ENCODE measurements at regions not wholly inside any gene's neighbourhood (a gene's known extent, or its start where the extent isn't known, plus 50 kb on each side); places are given as distances from the start of the nearest gene placed in this dataset.
A peak's percentile ranks its signal among the peaks of the same experiment; 100 is the strongest.

DNA sequence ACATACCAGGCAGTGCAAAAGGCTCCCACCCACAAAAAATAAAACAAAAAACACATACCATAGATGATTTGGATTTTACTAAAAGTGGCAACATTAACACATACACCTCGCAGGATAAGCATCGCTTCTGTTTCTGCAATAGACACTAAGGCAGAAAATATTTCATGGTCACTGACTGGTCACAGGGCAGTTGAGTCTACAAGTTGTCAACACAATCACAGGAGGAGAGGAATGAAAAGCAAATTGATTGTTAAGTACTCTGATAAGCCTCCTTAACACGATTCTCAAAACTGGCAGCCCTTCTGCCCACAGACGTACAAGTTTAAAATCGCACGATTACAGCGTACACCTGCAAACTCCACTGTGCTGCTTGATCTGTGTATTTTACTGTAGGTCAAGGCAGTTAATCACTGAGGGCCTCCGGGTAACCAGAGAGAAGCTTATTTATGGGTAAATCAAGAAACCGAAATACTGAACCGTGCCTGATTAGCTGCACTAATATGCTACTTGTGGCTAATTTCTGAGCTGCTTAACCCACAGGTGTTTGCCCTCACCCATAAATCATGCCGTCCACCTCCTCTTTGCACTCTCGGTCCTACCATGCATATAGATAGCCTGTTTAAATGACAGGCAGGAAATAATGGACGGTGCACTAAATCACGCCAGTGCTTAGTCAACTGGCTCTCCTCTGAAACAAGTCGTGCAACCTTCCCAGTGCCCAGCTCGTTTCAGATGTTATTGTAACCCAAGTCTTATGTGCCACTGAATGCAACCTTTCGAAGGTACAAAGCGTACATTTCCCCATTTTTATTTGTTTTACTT, 659.4 kb upstream of the ADAMTS16 start:
- Histone ChIP-seq H3K4me3 (ENCODE audit: low read length) (no peak overlapping the region), H3K4me1 (ENCODE audit: insufficient read depth, low read length) (no peaks in the 10 kb centered on the region), H3K27ac (ENCODE audit: low read depth, low read length) (no peak overlapping the region), H3K27me3 (ENCODE audit: insufficient read depth, low read length, poor library complexity, severe bottlenecking) (no peaks in the 10 kb centered on the region), H3K36me3 (ENCODE audit: insufficient read depth, low read length) (no peaks in the 10 kb centered on the region), H3K9me3 (ENCODE audit: low read length) (no peaks in the 10 kb centered on the region)
- Mint-ChIP-seq H3K4me3 (no peak overlapping the region), H3K27ac (no peak overlapping the region), H3K36me3 (no peaks in the 10 kb centered on the region), H3K27me3 (no peaks in the 10 kb centered on the region), H3K9me3 (peaks cover 6 to 32% (median 13%) of the 10 kb centered on the region in 5 donors), H3K4me1 (no peaks in the 10 kb centered on the region)
- POLR2A ChIA-PET = no interaction called here
- no peak for DNase-seq
- CTCF ChIA-PET = no interaction called here

DNA sequence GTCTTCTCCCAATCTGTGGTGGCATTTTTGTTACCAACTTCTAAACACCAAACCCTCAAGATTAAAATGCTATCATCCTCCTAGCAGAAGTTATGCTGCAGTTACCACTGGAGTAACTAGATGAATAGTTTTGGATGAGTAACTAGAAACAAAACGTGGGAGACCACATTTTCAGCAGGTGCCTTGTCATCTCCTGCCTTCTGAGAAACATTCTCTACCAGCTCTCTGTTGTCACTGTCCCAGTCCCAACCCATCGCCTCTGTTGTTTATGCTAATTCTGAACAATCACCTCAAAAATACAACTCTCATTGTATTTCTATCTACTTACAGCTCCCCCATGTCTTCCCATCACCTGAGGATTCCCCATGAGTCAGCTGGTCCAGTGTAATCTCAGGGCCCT, 652.5 kb upstream of the ADAMTS16 start:
- Mint-ChIP-seq H3K27ac (no peak overlapping the region), H3K9me3 (peaks cover 3 to 37% (median 11%) of the 10 kb centered on the region in 5 donors), H3K4me1 (no peaks in the 10 kb centered on the region), H3K36me3 (no peaks in the 10 kb centered on the region), H3K4me3 (no peak overlapping the region), H3K27me3 (peaks cover 0 to 1% of the 10 kb centered on the region in 2 donors)
- H3K27ac ChIP-seq (ENCODE audit: low read depth, low read length) = no peak overlapping the region
- ChIA-PET CTCF (no interaction called here), POLR2A (no interaction called here)
- H3K36me3 ChIP-seq (ENCODE audit: insufficient read depth, low read length) = no peaks in the 10 kb centered on the region
- H3K4me3 ChIP-seq (ENCODE audit: low read length) = no peak overlapping the region
- no peak for DNase-seq
- no peaks in the 10 kb centered on the region for H3K27me3 ChIP-seq (ENCODE audit: insufficient read depth, low read length, poor library complexity, severe bottlenecking)
- no peaks in the 10 kb centered on the region for H3K4me1 ChIP-seq (ENCODE audit: insufficient read depth, low read length)
- H3K9me3 ChIP-seq (ENCODE audit: low read length) = no peaks in the 10 kb centered on the region

DNA sequence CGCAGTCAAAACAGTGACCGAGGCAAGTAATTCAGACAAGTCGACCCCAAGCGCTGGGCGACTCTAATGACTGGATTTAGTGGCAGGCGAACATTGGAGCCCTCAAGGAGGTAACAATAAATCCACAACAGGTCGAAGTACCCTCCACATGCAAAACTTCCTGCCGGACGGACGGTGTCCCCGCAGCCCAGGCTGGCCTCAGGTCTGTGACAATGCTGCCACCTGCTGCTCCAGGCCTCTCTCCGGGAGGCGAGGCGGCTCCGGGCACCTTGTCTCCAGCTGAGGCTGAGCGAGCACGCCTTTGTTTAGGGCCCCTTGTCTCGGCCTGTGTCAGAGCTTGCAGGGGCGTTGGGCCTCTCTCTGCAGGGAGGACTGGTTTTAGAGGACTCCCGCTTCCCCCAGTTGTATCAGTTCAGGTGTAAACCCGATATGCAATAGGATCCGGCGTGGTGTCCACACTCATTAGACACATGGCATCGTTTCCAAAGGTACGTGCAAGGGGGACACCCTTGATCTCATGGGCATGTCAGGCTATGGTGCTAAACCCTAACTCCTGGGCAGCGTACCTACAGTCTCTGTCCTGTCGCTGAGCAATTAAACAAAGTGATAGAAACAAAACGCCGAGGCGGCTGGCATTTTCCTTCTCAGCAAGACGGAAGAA, 628.0 kb upstream of the ADAMTS16 start:
- H3K27me3 Mint-ChIP-seq = peaks cover 0 to 1% of the 10 kb centered on the region in 2 donors
- Histone ChIP-seq H3K36me3 (ENCODE audit: insufficient read depth, low read length) (no peaks in the 10 kb centered on the region), H3K9me3 (ENCODE audit: low read length) (no peaks in the 10 kb centered on the region), H3K4me3 (ENCODE audit: low read length) (no peak overlapping the region), H3K27ac (ENCODE audit: low read depth, low read length) (no peak overlapping the region), H3K4me1 (ENCODE audit: insufficient read depth, low read length) (no peaks in the 10 kb centered on the region), H3K27me3 (ENCODE audit: insufficient read depth, low read length, poor library complexity, severe bottlenecking) (no peaks in the 10 kb centered on the region)
- ChIA-PET CTCF (no interaction called here), POLR2A (no interaction called here)
- DNase-seq = no peak
- peaks cover 0 to 11% (median 8%) of the 10 kb centered on the region in 5 donors for H3K9me3 Mint-ChIP-seq
- no peaks in the 10 kb centered on the region for H3K36me3 Mint-ChIP-seq
- no peak overlapping the region for H3K27ac Mint-ChIP-seq
- H3K4me1 Mint-ChIP-seq = no peaks in the 10 kb centered on the region
- H3K4me3 Mint-ChIP-seq = no peak overlapping the region

DNA sequence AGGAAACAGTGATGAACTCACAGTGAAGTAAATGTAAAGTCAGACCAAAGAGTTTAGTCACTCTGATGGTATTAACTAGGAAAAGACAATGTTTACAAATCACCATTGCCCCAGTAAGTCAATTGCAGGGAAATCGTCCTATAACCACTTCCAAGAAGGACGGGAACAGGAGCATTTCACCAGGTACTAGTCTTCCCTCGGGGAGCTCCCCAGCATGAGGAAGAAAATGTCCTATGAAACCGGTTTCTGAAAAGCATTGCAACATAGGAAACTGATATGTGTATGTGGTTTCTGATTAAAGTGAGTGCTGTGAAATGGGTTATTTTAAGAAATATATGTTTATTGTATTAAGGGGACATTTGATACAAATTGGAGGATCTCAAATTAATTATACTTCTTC, 626.7 kb upstream of the ADAMTS16 start:
- POLR2A ChIA-PET = no interaction called here
- H3K4me1 Mint-ChIP-seq = no peaks in the 10 kb centered on the region
- no peaks in the 10 kb centered on the region for H3K9me3 ChIP-seq (ENCODE audit: low read length)
- no peaks in the 10 kb centered on the region for H3K36me3 Mint-ChIP-seq
- H3K9me3 Mint-ChIP-seq = peaks cover 0 to 11% (median 5%) of the 10 kb centered on the region in 5 donors
- H3K4me3 Mint-ChIP-seq = no peak overlapping the region
- no peaks in the 10 kb centered on the region for H3K27me3 ChIP-seq (ENCODE audit: insufficient read depth, low read length, poor library complexity, severe bottlenecking)
- no peak overlapping the region for H3K27ac Mint-ChIP-seq
- no peak overlapping the region for H3K27ac ChIP-seq (ENCODE audit: low read depth, low read length)
- H3K4me3 ChIP-seq (ENCODE audit: low read length) = no peak overlapping the region
- CTCF ChIA-PET = no interaction called here
- no peaks in the 10 kb centered on the region for H3K4me1 ChIP-seq (ENCODE audit: insufficient read depth, low read length)
- H3K27me3 Mint-ChIP-seq = peaks cover 0 to 1% of the 10 kb centered on the region in 2 donors
- no peak for DNase-seq
- H3K36me3 ChIP-seq (ENCODE audit: insufficient read depth, low read length) = no peaks in the 10 kb centered on the region

DNA sequence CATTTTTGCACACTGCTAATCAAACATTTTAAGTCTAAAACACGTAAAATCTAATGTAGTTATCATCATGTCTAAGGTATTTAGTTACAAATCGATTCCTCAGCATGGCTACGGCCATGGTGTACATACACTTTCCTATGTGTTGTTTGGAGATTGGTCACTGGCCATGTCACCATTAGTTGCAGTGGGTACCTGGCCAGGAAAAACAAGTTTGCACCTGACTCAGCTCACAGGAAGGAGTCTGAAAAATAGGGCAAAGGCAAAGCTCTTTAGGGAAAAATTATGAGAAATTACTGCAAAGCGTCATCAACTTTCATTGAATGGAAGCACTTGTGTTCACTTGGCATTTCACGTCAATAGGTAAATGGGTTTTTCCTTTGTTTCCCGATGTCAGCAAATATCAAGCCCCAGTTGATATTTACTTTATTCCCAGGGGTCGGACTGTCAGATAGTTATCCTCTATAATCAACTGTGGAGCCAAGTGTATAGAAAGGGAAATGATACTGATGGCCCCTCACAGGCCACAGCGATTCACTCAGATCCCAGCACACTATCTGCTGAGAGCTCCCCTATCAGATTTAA, 626.0 kb upstream of the ADAMTS16 start:
- H3K4me3 ChIP-seq (ENCODE audit: low read length) = no peak overlapping the region
- no peaks in the 10 kb centered on the region for H3K9me3 ChIP-seq (ENCODE audit: low read length)
- no peaks in the 10 kb centered on the region for H3K4me1 ChIP-seq (ENCODE audit: insufficient read depth, low read length)
- ChIA-PET CTCF (no interaction called here), POLR2A (no interaction called here)
- no peaks in the 10 kb centered on the region for H3K4me1 Mint-ChIP-seq
- H3K36me3 ChIP-seq (ENCODE audit: insufficient read depth, low read length) = no peaks in the 10 kb centered on the region
- no peak overlapping the region for H3K4me3 Mint-ChIP-seq
- H3K9me3 Mint-ChIP-seq = peaks cover 0 to 14% (median 5%) of the 10 kb centered on the region in 5 donors
- H3K36me3 Mint-ChIP-seq = no peaks in the 10 kb centered on the region
- no peak overlapping the region for H3K27ac Mint-ChIP-seq
- no peak for DNase-seq
- H3K27me3 Mint-ChIP-seq = peaks cover 0 to 1% of the 10 kb centered on the region in 2 donors
- H3K27ac ChIP-seq (ENCODE audit: low read depth, low read length) = no peak overlapping the region
- no peaks in the 10 kb centered on the region for H3K27me3 ChIP-seq (ENCODE audit: insufficient read depth, low read length, poor library complexity, severe bottlenecking)

DNA sequence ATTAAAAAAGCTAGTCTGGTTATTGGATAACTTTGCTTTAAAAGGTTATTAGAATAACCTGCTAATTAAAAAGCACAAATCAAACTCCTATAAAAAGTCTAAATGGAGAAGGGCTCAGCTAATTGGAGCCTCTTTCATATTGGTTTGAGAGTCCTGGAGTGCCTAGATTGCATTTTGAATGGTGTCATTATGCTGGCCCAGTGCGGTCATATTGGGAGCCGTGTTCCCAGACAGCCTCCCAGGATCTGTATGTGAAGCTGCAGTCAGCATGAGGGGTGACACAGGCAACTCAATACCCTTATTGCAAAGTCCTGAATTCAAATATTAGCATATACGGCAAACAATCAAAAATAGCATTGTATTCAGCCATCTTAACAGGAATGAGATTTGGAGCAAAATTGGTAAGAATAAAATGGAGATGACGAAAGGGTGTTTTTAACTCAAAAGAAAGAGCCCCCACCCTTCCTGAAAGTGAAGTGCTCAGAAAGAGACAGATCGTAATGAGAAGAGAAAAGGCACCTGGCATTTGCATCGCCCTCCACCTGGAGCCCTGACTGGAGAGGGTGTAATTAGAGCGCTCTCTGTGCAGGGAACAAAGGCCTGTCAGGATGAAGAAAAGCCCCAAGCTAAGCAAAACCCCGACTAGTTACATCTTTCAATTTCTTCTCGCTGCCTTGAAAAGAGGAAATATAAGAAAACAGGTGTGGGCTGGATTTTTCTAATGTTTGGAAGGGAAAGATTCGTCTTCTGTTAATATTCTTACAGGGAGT, 621.0 kb upstream of the ADAMTS16 start:
- H3K27ac ChIP-seq (ENCODE audit: low read depth, low read length) = no peak overlapping the region
- Mint-ChIP-seq H3K27ac (no peak overlapping the region), H3K27me3 (peaks cover 0 to 2% of the 10 kb centered on the region in 2 donors), H3K36me3 (no peaks in the 10 kb centered on the region), H3K4me3 (no peak overlapping the region), H3K9me3 (peaks cover 7 to 30% (median 13%) of the 10 kb centered on the region in 5 donors), H3K4me1 (no peaks in the 10 kb centered on the region)
- H3K4me1 ChIP-seq (ENCODE audit: insufficient read depth, low read length) = no peaks in the 10 kb centered on the region
- no peak for DNase-seq
- ChIA-PET CTCF (no interaction called here), POLR2A (no interaction called here)
- H3K27me3 ChIP-seq (ENCODE audit: insufficient read depth, low read length, poor library complexity, severe bottlenecking) = no peaks in the 10 kb centered on the region
- no peaks in the 10 kb centered on the region for H3K9me3 ChIP-seq (ENCODE audit: low read length)
- H3K4me3 ChIP-seq (ENCODE audit: low read length) = no peak overlapping the region
- no peaks in the 10 kb centered on the region for H3K36me3 ChIP-seq (ENCODE audit: insufficient read depth, low read length)

DNA sequence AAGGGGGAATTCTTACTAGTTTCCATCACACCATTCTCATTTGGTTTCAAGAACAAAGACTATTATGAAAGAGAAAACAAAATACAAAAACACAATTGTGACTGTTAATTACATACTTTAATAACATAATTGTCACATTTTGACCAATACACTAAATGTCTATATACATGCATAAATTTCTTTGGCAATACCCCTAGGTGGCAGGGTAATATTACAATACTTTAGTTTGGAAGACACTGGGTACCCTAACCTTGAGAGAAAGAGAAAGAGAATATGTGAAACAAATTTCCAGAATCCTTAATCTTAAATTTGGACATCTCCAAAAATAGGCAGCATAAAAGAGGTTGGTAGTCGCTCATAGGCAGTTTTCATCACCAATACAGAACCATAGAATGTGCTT, 619.6 kb upstream of the ADAMTS16 start:
- no peak overlapping the region for H3K4me3 ChIP-seq (ENCODE audit: low read length)
- no peaks in the 10 kb centered on the region for H3K4me1 ChIP-seq (ENCODE audit: insufficient read depth, low read length)
- Mint-ChIP-seq H3K4me3 (no peak overlapping the region), H3K27ac (no peak overlapping the region), H3K4me1 (no peaks in the 10 kb centered on the region), H3K27me3 (peaks cover 0 to 2% of the 10 kb centered on the region in 2 donors), H3K9me3 (peaks cover 7 to 30% (median 13%) of the 10 kb centered on the region in 5 donors), H3K36me3 (no peaks in the 10 kb centered on the region)
- no peak for DNase-seq
- H3K9me3 ChIP-seq (ENCODE audit: low read length) = no peaks in the 10 kb centered on the region
- H3K27me3 ChIP-seq (ENCODE audit: insufficient read depth, low read length, poor library complexity, severe bottlenecking) = no peaks in the 10 kb centered on the region
- CTCF ChIA-PET = no interaction called here
- POLR2A ChIA-PET = no interaction called here
- no peaks in the 10 kb centered on the region for H3K36me3 ChIP-seq (ENCODE audit: insufficient read depth, low read length)
- H3K27ac ChIP-seq (ENCODE audit: low read depth, low read length) = no peak overlapping the region

DNA sequence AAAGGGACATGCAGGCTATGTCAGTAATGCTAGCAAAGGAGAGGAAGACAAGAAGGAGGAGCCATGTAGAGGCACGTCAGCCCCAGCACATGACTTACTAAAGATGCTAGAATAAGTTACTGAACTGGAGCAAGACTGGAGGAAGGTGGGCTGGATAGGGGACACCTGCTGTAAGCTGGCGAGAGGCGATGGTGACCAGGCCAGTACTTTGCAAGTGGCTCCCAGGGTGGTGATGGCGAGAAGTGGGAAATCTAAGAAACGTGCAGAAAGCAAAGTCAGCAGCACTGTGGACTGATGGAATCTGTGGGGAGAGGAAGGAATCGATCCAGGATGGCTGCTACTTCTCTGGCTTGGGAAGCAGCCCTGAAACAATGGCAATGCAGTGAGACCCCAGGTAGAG, 617.1 kb upstream of the ADAMTS16 start:
- ChIA-PET CTCF (no interaction called here), POLR2A (no interaction called here)
- peaks cover 0 to 2% of the 10 kb centered on the region in 2 donors for H3K27me3 Mint-ChIP-seq
- H3K36me3 ChIP-seq (ENCODE audit: insufficient read depth, low read length) = no peaks in the 10 kb centered on the region
- no peaks in the 10 kb centered on the region for H3K4me1 ChIP-seq (ENCODE audit: insufficient read depth, low read length)
- H3K36me3 Mint-ChIP-seq = no peaks in the 10 kb centered on the region
- H3K27ac Mint-ChIP-seq = peak overlapping the region in 2 of 8 donors; percentile 51 to 85
- no peaks in the 10 kb centered on the region for H3K4me1 Mint-ChIP-seq
- peaks cover 7 to 30% (median 17%) of the 10 kb centered on the region in 5 donors for H3K9me3 Mint-ChIP-seq
- no peaks in the 10 kb centered on the region for H3K9me3 ChIP-seq (ENCODE audit: low read length)
- no peak for DNase-seq
- H3K4me3 ChIP-seq (ENCODE audit: low read length) = no peak overlapping the region
- no peak overlapping the region for H3K4me3 Mint-ChIP-seq
- H3K27ac ChIP-seq (ENCODE audit: low read depth, low read length) = no peak overlapping the region
- H3K27me3 ChIP-seq (ENCODE audit: insufficient read depth, low read length, poor library complexity, severe bottlenecking) = no peaks in the 10 kb centered on the region

Measured in CD8-positive, alpha-beta memory T cell (primary cell).